ENCODE measurements at regions not wholly inside any gene's neighbourhood (a gene's known extent, or its start where the extent isn't known, plus 50 kb on each side); places are given as distances from the start of the nearest gene placed in this dataset.

- no peak for DNase-seq (ENCODE audit: low read depth)
Observed at GRCh38 chr1:195376190-195376589, 1232.0 kb downstream of the KCNT2 start.

- no peak for DNase-seq (ENCODE audit: low read depth)
Observed at GRCh38 chr1:195373856-195374255, 1234.4 kb downstream of the KCNT2 start.

- no peak for DNase-seq (ENCODE audit: low read depth)
Observed at GRCh38 chr1:195345149-195345548, 1263.1 kb downstream of the KCNT2 start.

- DNase-seq (ENCODE audit: low read depth): no peak
Observed at GRCh38 chr1:195337646-195338045, 1270.6 kb downstream of the KCNT2 start.

GRCh38 chr1:195336812-195337211 is 1271.4 kb downstream of the KCNT2 start:
- no peak for DNase-seq (ENCODE audit: low read depth)

- no peak for DNase-seq (ENCODE audit: low read depth)
Observed at GRCh38 chr1:195335541-195335940, 1272.7 kb downstream of the KCNT2 start.

- no peak for DNase-seq (ENCODE audit: low read depth)
Observed at GRCh38 chr1:195332102-195332501, 1276.1 kb downstream of the KCNT2 start.

GRCh38 chr1:195328681-195329080 is 1279.6 kb downstream of the KCNT2 start:
- DNase-seq (ENCODE audit: low read depth): no peak

GRCh38 chr1:195328102-195328501 is 1280.1 kb downstream of the KCNT2 start:
- DNase-seq (ENCODE audit: low read depth): no peak

- no peak for DNase-seq (ENCODE audit: low read depth)
Observed at GRCh38 chr1:195327361-195327760, 1280.9 kb downstream of the KCNT2 start.

GRCh38 chr1:195326325-195326724 is 1281.9 kb downstream of the KCNT2 start:
- DNase-seq (ENCODE audit: low read depth): no peak

- DNase-seq (ENCODE audit: low read depth): no peak
Observed at GRCh38 chr1:195325181-195325580, 1283.1 kb downstream of the KCNT2 start.

GRCh38 chr1:195306281-195306680 is 1302.0 kb downstream of the KCNT2 start:
- DNase-seq (ENCODE audit: low read depth): no peak

- DNase-seq (ENCODE audit: low read depth): no peak
Observed at GRCh38 chr1:195294911-195295310, 1313.3 kb downstream of the KCNT2 start.

GRCh38 chr1:195278644-195279043 is 1329.6 kb downstream of the KCNT2 start:
- DNase-seq (ENCODE audit: low read depth): no peak

- DNase-seq (ENCODE audit: low read depth): no peak
Observed at GRCh38 chr1:195275710-195276109, 1332.5 kb downstream of the KCNT2 start.

GRCh38 chr1:195251900-195252299 is 1356.3 kb downstream of the KCNT2 start:
- DNase-seq (ENCODE audit: low read depth): no peak

- no peak for DNase-seq (ENCODE audit: low read depth)
Observed at GRCh38 chr1:195243492-195243891, 1364.7 kb downstream of the KCNT2 start.

GRCh38 chr1:195241066-195241465 is 1367.2 kb downstream of the KCNT2 start:
- DNase-seq (ENCODE audit: low read depth): no peak

GRCh38 chr1:195238313-195238712 is 1369.9 kb downstream of the KCNT2 start:
- DNase-seq (ENCODE audit: low read depth): no peak

GRCh38 chr1:195236991-195237889 is 1371.0 kb downstream of the KCNT2 start:
- DNase-seq (ENCODE audit: low read depth): no peak

GRCh38 chr1:195218428-195219212 is 1389.6 kb downstream of the KCNT2 start:
- no peak for DNase-seq (ENCODE audit: low read depth)

- no peak for DNase-seq (ENCODE audit: low read depth)
Observed at GRCh38 chr1:195202241-195202640, 1406.0 kb downstream of the KCNT2 start.
